GM12878 (cell line): ENCODE measurements at regions not wholly inside any gene's neighbourhood (a gene's known extent, or its start where the extent isn't known, plus 50 kb on each side); places are given as distances from the start of the nearest gene placed in this dataset.
A peak's percentile ranks its signal among the peaks of the same experiment; 100 is the strongest.

Experiments
- ATAC-seq: fragments of 200-7000 bp; cut with Tn5 transposase; 3 replicates; pipeline ENCODE4 v1.9.1; 2020; ENCODE audit warnings: mild to moderate bottlenecking, moderate library complexity
- BruUV-seq: library from RNA; stranded (reverse); fragments of 400-500 nt; replicated peaks from 2 replicates; lab custom pipeline; 2021; lab: Mats Ljungman, UMichigan
- CTCF ChIA-PET: fragments of 300-600 bp; sonication (Branson Sonifier 250); formaldehyde crosslinking; extraction: SDS; loops from one replicate; lab custom pipeline; 2021; ENCODE audit warnings: inconsistent platforms; lab: Yijun Ruan, JAX
- POLR2A ChIA-PET: fragments of 350-600 bp; formaldehyde crosslinking; extraction: SDS; loops from one replicate; lab custom pipeline; 2021; ENCODE audit warnings: inconsistent platforms; lab: Charles Lee
- RAD21 ChIA-PET: fragments of 300-600 bp; sonication (Branson Sonifier 250); formaldehyde crosslinking; loops from one replicate; lab custom pipeline; 2023; ENCODE audit warnings: antibody characterized with exemption; ENCODE audit not compliant: unreplicated experiment; lab: Charles Lee
- SMC1A ChIA-PET: fragments of 300-600 bp; sonication (Branson Sonifier 250); formaldehyde crosslinking; loops from one replicate; lab custom pipeline; 2023; ENCODE audit not compliant: unreplicated experiment, uncharacterized antibody; lab: Charles Lee
- DNase-seq: peaks from one replicate; pipeline ENCODE4 v3.0.0-alpha.2; 2011; ENCODE audit warnings: low read depth, low spot score
- FAIRE-seq: peaks from 3 replicates; lab custom pipeline; 2011; peaks lifted over from hg19 to GRCh38; lab: Jason Lieb, UNC
- H2AFZ ChIP-seq: 2 replicates; pipeline ENCODE4 v1.6.0; 2011; ENCODE audit warnings: low read depth, low read length, control low read depth; ENCODE audit not compliant: control insufficient read depth
- H3K27ac ChIP-seq: 2 replicates; pipeline ENCODE4 v1.5.1; 2011; ENCODE audit warnings: control low read depth; ENCODE audit not compliant: control insufficient read depth, insufficient read depth
- H3K27me3 ChIP-seq, 2 experiments: replicated peaks in 1 of 2; 2 replicates each; pipeline versions ENCODE4 v1.6.0 to v1.6.1; 2011; ENCODE audit warnings: low read length in 1 of 2; ENCODE audit not compliant: control insufficient read depth in 2 of 2, insufficient read depth in 2 of 2
- H3K36me3 ChIP-seq, 2 experiments: 2 replicates each; pipeline ENCODE4 v1.5.1; 2011; ENCODE audit warnings: low read length in 1 of 2; ENCODE audit not compliant: control insufficient read depth in 2 of 2, insufficient read depth in 2 of 2
- H3K4me1 ChIP-seq: 2 replicates; pipeline ENCODE4 v1.6.1; 2011; ENCODE audit warnings: mild to moderate bottlenecking, low read length, moderate library complexity, mixed read lengths; ENCODE audit not compliant: control insufficient read depth, insufficient read depth
- H3K4me2 ChIP-seq: 2 replicates; pipeline ENCODE4 v1.6.0; 2011; ENCODE audit warnings: control low read depth; ENCODE audit not compliant: control insufficient read depth, insufficient read depth
- H3K4me3 ChIP-seq: fragments of 200-600 bp; sonication (generic); 2 replicates; pipeline ENCODE4 v1.5.1; 2016
- H3K79me2 ChIP-seq: 2 replicates; pipeline ENCODE4 v1.6.0; 2011; ENCODE audit warnings: low read length; ENCODE audit not compliant: control insufficient read depth, insufficient read depth
- H3K9ac ChIP-seq: 2 replicates; pipeline ENCODE4 v1.8.0; 2011; ENCODE audit warnings: low read length, control low read depth, mixed read lengths; ENCODE audit not compliant: control insufficient read depth, insufficient read depth
- H3K9me3 ChIP-seq: replicated peaks from 3 replicates; pipeline ENCODE4 v1.5.1; 2011; ENCODE audit warnings: mild to moderate bottlenecking, low read length; ENCODE audit not compliant: control insufficient read depth, insufficient read depth
- H4K20me1 ChIP-seq: 2 replicates; pipeline ENCODE4 v1.6.0; 2011; ENCODE audit not compliant: control insufficient read depth, insufficient read depth
- CBX5 ChIP-seq: sonication (generic); IDR thresholded peaks from 2 replicates; pipeline ENCODE4 v1.6.1; 2016; ENCODE audit warnings: low read depth, moderate library complexity, mild to moderate bottlenecking, inconsistent platforms
- RAD21 ChIP-seq: IDR thresholded peaks from 2 replicates; pipeline ENCODE4 v1.6.1; 2011; ENCODE audit warnings: mild to moderate bottlenecking, low read depth, low read length, moderate library complexity; ENCODE audit not compliant: insufficient read depth
- SMAD5 ChIP-seq: IDR thresholded peaks from 2 replicates; pipeline ENCODE4 v1.6.1; 2016; ENCODE audit warnings: antibody characterized with exemption, low read depth
- SUPT20H ChIP-seq: IDR thresholded peaks from 2 replicates; pipeline ENCODE4 v1.6.1; 2011; ENCODE audit warnings: low read depth, mild to moderate bottlenecking, low read length, moderate library complexity, borderline replicate concordance; ENCODE audit not compliant: control insufficient read depth
- WGBS: methylation state at CpG from one replicate; pipeline ENCODE4 v1.1.6; 2016; ENCODE audit warnings: low lambda C conversion rate; ENCODE audit not compliant: insufficient replicate concordance, insufficient coverage; ENCODE audit errors: missing lambda C conversion rate; 5-methylcytosine and 5-hydroxymethylcytosine counted together
- in situ Hi-C: fragments of 300-500 bp; cut with MboI; formaldehyde crosslinking; loops from 9 replicates; pipeline ENCODE4 v1.14.3; 2018; ENCODE audit warnings: mixed read lengths
- intact Hi-C: fragments of 100-400 bp; cut with micrococcal nuclease; formaldehyde crosslinking; loops from one replicate; pipeline ENCODE4 v1.14.2; 2022; ENCODE audit not compliant: unreplicated experiment
- TF ChIP-seq, protein P1 (sequence below), 3 experiments: IDR thresholded peaks in 2 of 3; conservative IDR thresholded peaks in 1 of 3; 2 replicates each; pipeline ENCODE4 v1.5.1; 2011; ENCODE audit warnings: low read depth in 3 of 3, low read length in 3 of 3, mild to moderate bottlenecking in 3 of 3, control low read depth in 2 of 3, moderate library complexity in 2 of 3, inconsistent platforms in 1 of 3, mixed read lengths in 1 of 3; ENCODE audit not compliant: control insufficient read depth in 2 of 3, insufficient read depth in 1 of 3; ENCODE audit errors: extremely low read depth in 1 of 3
- TF ChIP-seq, protein P2 (sequence below): fragments of 450-650 bp; IDR thresholded peaks from 2 replicates; pipeline ENCODE4 v1.6.1; 2018; ENCODE audit warnings: borderline replicate concordance, mild to moderate bottlenecking; ENCODE audit not compliant: partially characterized antibody

DNA sequence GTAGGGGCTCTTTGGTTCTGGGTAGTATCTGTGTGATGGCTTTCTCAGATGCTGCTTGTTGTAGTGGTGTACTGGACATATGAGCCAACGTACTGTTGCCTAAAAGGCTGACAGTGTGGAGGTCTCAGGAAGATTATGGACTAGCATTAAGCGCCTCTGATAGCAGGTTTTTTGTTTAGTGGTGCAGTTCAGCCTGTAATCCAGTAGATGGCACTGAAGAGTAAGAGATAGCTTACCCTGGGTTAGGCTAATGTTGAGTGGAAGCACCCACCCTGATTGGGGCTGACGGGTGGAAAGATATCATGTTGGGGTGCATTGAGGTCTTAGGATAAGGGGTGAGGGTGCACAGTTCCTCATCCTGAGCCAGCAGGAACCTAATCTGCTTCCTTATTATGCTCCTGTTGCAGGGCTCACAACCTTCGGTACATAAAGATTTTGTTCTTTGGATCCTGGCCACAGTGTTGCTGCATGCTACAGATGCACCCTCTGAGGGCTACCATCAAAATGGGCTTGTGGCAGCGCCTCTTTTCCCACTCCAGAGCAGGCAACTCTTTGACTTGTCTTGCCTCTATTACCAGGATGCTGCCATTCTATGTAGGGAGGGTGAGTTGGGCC is 79.6 kb downstream of the MSTN start:
- no peak overlapping the region for H3K9ac ChIP-seq
- intact Hi-C loops (no loop called here), in situ Hi-C loops (no loop called here)
- no peaks in the 10 kb centered on the region for H3K36me3 ChIP-seq
- FAIRE-seq, result no peak
- H3K79me2 ChIP-seq, result no peaks in the 10 kb centered on the region
- peaks cover 18% of the 10 kb centered on the region for H3K9me3 ChIP-seq
- ChIA-PET POLR2A (no interaction called here), RAD21 (no interaction called here)
- 39% methylated on average over 5 of the region's 5 CpGs for WGBS
- ATAC-seq, result no peak
- H3K4me1 ChIP-seq, result no peaks in the 10 kb centered on the region
- DNase-seq, result no peak
- H4K20me1 ChIP-seq, result no peaks in the 10 kb centered on the region
- TF ChIP-seq RAD21 (peak; percentile 34), SMAD5 (no peak)
- TF ChIP-seq, protein P1, sequence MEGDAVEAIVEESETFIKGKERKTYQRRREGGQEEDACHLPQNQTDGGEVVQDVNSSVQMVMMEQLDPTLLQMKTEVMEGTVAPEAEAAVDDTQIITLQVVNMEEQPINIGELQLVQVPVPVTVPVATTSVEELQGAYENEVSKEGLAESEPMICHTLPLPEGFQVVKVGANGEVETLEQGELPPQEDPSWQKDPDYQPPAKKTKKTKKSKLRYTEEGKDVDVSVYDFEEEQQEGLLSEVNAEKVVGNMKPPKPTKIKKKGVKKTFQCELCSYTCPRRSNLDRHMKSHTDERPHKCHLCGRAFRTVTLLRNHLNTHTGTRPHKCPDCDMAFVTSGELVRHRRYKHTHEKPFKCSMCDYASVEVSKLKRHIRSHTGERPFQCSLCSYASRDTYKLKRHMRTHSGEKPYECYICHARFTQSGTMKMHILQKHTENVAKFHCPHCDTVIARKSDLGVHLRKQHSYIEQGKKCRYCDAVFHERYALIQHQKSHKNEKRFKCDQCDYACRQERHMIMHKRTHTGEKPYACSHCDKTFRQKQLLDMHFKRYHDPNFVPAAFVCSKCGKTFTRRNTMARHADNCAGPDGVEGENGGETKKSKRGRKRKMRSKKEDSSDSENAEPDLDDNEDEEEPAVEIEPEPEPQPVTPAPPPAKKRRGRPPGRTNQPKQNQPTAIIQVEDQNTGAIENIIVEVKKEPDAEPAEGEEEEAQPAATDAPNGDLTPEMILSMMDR (IDR thresholded peaks at IDR 0.05 in 2 of 3, conservative IDR thresholded peaks at IDR 0.05 in 1 of 3; ENCODE audit: control insufficient read depth in 2 of 3, extremely low read depth in 1 of 3, insufficient read depth in 1 of 3, low read depth in 3 of 3, low read length in 3 of 3), result peak in 2 of 3 experiments; percentile 22 to 33; a peak in 3 of 6 replicates
- TF ChIP-seq, all 136 proteins: peak for 2
- ChIA-PET CTCF (interaction anchor here (0.6 to 1.2 kb wide), 2 partner anchors 29 to 116 kb away, joined by 3 read pairs; no protein-coding TSS in a partner anchor), SMC1A (no interaction called here)
- no peak overlapping the region for H3K4me3 ChIP-seq
- no peak overlapping the region for H3K27ac ChIP-seq
- no peak overlapping the region for H2AFZ ChIP-seq
- BruUV-seq, result no TSS peak
- no peaks in the 10 kb centered on the region for H3K27me3 ChIP-seq
- H3K4me2 ChIP-seq, result no peak overlapping the region

DNA sequence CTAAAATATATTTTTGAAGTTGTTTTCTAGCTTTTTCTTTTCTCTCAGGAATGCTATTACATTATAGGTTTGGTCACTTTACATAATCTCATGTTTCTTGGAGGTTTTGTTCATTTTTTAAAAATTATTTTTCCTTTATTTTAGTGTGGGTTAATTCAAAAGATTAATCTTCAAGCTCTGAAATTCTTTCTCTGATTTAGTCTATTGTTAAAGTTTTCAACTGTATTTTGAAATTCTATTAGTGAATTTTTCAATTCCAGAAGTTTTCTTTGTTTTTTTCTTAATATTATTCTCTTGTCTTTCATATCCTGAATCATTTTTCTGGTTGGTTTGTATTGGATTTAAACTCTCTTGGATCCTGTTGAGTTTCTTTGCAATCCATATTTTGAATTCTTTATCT is 80.4 kb downstream of the MSTN start:
- FAIRE-seq (no peak), DNase-seq (no peak), ATAC-seq (no peak)
- CTCF ChIA-PET, result interaction anchor here (0.7 to 0.9 kb wide), 4 partner anchors 14 to 172 kb away, joined by 3 read pairs; no protein-coding TSS in a partner anchor
- in situ Hi-C loops, result no loop called here
- Histone ChIP-seq H3K79me2 (no peaks in the 10 kb centered on the region), H3K36me3 (no peaks in the 10 kb centered on the region), H3K9me3 (peaks cover 15% of the 10 kb centered on the region), H4K20me1 (no peaks in the 10 kb centered on the region), H3K4me3 (no peak overlapping the region), H3K9ac (no peak overlapping the region), H3K4me2 (no peak overlapping the region), H3K27ac (no peak overlapping the region), H2AFZ (no peak overlapping the region), H3K4me1 (no peaks in the 10 kb centered on the region), H3K27me3 (no peaks in the 10 kb centered on the region)
- RAD21 ChIA-PET, result no interaction called here
- no TSS peak for BruUV-seq
- POLR2A ChIA-PET, result no interaction called here
- SMC1A ChIA-PET, result interaction anchor here (0.6 to 0.9 kb wide), 2 partner anchors 14 to 30 kb away, joined by 3 read pairs; no protein-coding TSS in a partner anchor
- TF ChIP-seq CBX5 (0 out of 2 replicates have a peak, but pooled peaks have one; percentile 34), SUPT20H (no peak)
- TF ChIP-seq, protein P2, sequence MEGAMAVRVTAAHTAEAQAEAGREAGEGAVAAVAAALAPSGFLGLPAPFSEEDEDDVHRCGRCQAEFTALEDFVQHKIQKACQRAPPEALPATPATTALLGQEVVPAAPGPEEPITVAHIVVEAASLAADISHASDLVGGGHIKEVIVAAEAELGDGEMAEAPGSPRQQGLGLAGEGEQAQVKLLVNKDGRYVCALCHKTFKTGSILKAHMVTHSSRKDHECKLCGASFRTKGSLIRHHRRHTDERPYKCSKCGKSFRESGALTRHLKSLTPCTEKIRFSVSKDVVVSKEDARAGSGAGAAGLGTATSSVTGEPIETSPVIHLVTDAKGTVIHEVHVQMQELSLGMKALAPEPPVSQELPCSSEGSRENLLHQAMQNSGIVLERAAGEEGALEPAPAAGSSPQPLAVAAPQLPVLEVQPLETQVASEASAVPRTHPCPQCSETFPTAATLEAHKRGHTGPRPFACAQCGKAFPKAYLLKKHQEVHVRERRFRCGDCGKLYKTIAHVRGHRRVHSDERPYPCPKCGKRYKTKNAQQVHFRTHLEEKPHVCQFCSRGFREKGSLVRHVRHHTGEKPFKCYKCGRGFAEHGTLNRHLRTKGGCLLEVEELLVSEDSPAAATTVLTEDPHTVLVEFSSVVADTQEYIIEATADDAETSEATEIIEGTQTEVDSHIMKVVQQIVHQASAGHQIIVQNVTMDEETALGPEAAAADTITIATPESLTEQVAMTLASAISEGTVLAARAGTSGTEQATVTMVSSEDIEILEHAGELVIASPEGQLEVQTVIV, result no peak
- intact Hi-C loops, result no loop called here
